SU-DHL-6 (cell line): ENCODE measurements at regions not wholly inside any gene's neighbourhood (a gene's known extent, or its start where the extent isn't known, plus 50 kb on each side); places are given as distances from the start of the nearest gene placed in this dataset.
"Not testable (repeated sequence)": the region's sequence is repeated elsewhere in the genome, so short reads cannot be mapped to it uniquely, and the experiment has no call there.

ENCODE experiments used
- H2AFZ ChIP-seq: fragments of 200-600 bp; sonication (generic); 2 replicates; pipeline ENCODE4 v1.6.1; 2014; ENCODE audit warnings: low read depth, mild to moderate bottlenecking, moderate library complexity, mixed read lengths, antibody characterized with exemption, low read length; ENCODE audit not compliant: severe bottlenecking
- H3F3A ChIP-seq: fragments of 200-600 bp; shearing (Covaris generic); 2 replicates; pipeline ENCODE4 v1.6.0; 2016; ENCODE audit warnings: antibody characterized with exemption, mild to moderate bottlenecking; ENCODE audit not compliant: insufficient read depth
- H3K27ac ChIP-seq: fragments of 200-600 bp; sonication (generic); 2 replicates; pipeline ENCODE4 v1.5.1; 2016; ENCODE audit warnings: low read depth, mild to moderate bottlenecking, low read length, moderate library complexity, mixed read lengths
- H3K27me3 ChIP-seq: fragments of 200-600 bp; sonication (generic), shearing (Covaris generic); 2 replicates; pipeline ENCODE4 v1.6.0; 2014; ENCODE audit warnings: mild to moderate bottlenecking, low read length
- H3K36me3 ChIP-seq: fragments of 200-600 bp; sonication (generic); 2 replicates; pipeline ENCODE4 v1.6.1; 2014; ENCODE audit warnings: mild to moderate bottlenecking, low read length, mixed read lengths
- H3K4me2 ChIP-seq: fragments of 300-600, 200-600 bp; shearing (Covaris generic), sonication (generic); 2 replicates; pipeline ENCODE4 v1.6.0; 2014; ENCODE audit warnings: low read length, low read depth, mild to moderate bottlenecking; ENCODE audit not compliant: poor library complexity, severe bottlenecking
- H3K4me3 ChIP-seq: fragments of 200-600 bp; sonication (generic); 2 replicates; pipeline ENCODE4 v1.5.1; 2014; ENCODE audit warnings: antibody characterized with exemption, low read length, mild to moderate bottlenecking, mixed read lengths; ENCODE audit not compliant: insufficient read depth, poor library complexity, severe bottlenecking
- H3K79me2 ChIP-seq: fragments of 200-600 bp; sonication (generic); 2 replicates; pipeline ENCODE4 v1.6.1; 2014; ENCODE audit warnings: mild to moderate bottlenecking, low read length, moderate library complexity; ENCODE audit not compliant: insufficient read depth
- H3K9ac ChIP-seq: fragments of 200-600 bp; sonication (generic); 2 replicates; pipeline ENCODE4 v1.7.0; 2014; ENCODE audit warnings: mild to moderate bottlenecking, low read length
- H3K9me2 ChIP-seq: fragments of 200-600 bp; sonication (generic); replicated peaks from 2 replicates; pipeline ENCODE4 v1.6.1; 2014; ENCODE audit warnings: low read length; ENCODE audit not compliant: insufficient read depth
- H3K9me3 ChIP-seq: fragments of 200-600 bp; sonication (generic); 2 replicates; pipeline ENCODE4 v1.6.1; 2014; ENCODE audit warnings: low read length, mixed read lengths; ENCODE audit not compliant: insufficient read depth
- H4K20me1 ChIP-seq: fragments of 200-600 bp; sonication (generic); 2 replicates; pipeline ENCODE4 v1.6.1; 2014; ENCODE audit warnings: low read depth, mild to moderate bottlenecking, antibody characterized with exemption, low read length, moderate library complexity, mixed read lengths

DNA sequence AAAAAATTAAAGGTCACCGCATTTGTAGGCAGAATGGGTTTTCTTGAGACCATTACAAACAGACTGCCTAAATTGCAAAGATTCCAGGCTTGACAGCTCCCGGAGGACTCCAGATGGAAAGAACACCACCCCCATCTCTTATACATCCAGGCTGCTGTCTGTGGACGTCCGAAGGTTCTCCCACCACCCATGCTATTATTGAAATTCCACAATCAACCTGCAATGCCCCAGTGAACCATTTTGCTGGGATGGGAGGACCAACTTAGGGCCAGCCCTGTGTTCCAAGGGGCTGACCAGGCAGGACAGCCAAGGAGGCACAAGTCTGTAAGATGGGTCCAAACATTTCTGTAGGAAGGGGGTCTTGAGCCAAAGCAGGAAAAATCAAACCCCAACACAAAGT lies 122.7 kb downstream of the NPIPA8 start:
- not testable (repeated sequence) for H2AFZ ChIP-seq, H3K9ac ChIP-seq, H3K9me3 ChIP-seq, H3K9me2 ChIP-seq, H3F3A ChIP-seq, H4K20me1 ChIP-seq, H3K79me2 ChIP-seq, H3K27me3 ChIP-seq, H3K4me2 ChIP-seq, H3K4me3 ChIP-seq, H3K27ac ChIP-seq, H3K36me3 ChIP-seq

DNA sequence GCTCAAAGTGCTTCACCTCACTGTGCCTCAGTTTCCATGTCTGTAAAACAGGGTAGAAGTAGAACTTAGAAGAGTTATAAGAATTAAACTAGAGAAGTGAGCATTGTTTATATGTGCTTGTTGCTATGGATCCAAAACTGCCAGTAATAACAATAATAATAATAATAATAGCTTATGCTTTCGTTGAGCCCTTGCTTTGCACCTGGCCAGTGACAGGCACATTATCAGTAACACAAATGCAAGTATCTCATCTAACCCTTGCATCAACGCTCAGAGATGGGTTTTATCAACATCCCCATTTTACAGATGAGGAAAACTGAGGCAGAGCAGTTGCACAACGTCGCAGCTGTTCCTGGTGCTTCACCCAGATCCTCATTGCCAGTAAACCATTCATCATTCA lies 125.0 kb downstream of the NPIPA8 start:
- not testable (repeated sequence) for H3K9me3 ChIP-seq, H3K36me3 ChIP-seq, H3F3A ChIP-seq, H2AFZ ChIP-seq, H3K4me3 ChIP-seq, H3K9ac ChIP-seq, H3K4me2 ChIP-seq, H3K27ac ChIP-seq, H3K9me2 ChIP-seq, H3K79me2 ChIP-seq, H4K20me1 ChIP-seq, H3K27me3 ChIP-seq

DNA sequence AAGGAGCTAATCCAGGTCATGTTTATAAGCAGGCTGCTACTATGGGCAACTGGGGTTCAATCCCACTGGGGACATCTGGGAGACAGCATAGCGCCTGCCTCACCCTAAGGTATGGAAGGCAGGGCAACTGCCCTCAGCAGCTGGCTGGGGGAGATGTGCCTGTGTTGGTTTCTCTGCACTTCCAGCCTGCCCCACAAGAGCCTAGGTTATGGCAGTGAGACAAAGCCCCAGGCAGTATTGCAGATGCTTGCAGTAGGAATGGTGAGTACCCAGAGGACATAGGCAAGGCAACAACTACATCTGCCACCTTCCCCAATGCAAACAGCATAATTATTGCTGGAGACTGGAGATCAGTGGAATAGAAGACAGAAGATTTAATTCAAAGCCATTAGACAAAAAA lies 131.8 kb downstream of the NPIPA8 start:
- not testable (repeated sequence) for H3K79me2 ChIP-seq, H3K36me3 ChIP-seq, H3K4me2 ChIP-seq, H3K9ac ChIP-seq, H3K4me3 ChIP-seq, H3K9me2 ChIP-seq, H3K27me3 ChIP-seq, H3K9me3 ChIP-seq, H3K27ac ChIP-seq, H3F3A ChIP-seq, H2AFZ ChIP-seq, H4K20me1 ChIP-seq

DNA sequence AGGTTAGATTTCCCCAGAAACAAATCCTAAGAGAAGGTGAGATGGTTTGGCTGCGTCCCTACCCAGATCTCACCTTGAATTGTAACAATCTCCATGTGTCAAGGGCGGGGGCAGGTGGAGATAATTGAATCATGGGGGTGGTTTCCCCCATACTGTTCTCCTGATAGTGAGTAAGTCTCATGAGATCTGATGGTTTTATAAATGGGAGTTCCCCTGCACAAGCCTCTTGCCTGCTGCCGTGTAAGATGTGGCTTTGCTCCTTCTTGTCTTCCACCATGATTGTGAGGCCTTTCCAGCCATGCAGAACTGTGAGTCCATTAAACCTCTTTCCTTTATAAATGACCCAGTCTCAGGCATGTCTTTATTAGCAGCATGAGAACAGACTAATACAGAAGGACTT lies 132.2 kb downstream of the NPIPA8 start:
- not testable (repeated sequence) for H3K9ac ChIP-seq, H3K27me3 ChIP-seq, H3K36me3 ChIP-seq, H3K9me2 ChIP-seq, H3K4me3 ChIP-seq, H4K20me1 ChIP-seq, H2AFZ ChIP-seq, H3K79me2 ChIP-seq, H3K27ac ChIP-seq, H3K9me3 ChIP-seq, H3F3A ChIP-seq, H3K4me2 ChIP-seq

DNA sequence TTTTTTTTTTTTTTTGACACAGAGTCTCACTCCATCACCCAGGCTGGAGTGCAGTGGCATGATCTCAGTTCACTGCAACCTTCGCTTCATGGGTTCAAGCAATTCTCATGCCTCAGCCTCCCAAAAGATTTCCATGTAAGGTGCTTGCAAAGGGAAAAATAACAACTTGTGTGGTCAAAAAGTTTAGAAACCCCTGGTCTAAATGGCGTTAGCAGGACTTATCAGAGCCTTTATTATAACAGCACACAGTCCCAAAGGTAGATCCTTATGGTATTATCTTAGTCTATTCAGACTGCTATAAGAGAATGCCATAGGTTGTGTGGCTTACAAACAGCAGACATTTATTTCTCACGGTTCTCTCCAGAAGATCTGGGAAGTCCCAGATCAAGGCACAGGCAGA lies 135.0 kb downstream of the NPIPA8 start:
- not testable (repeated sequence) for H3K27me3 ChIP-seq, H3K9ac ChIP-seq, H3K27ac ChIP-seq, H3K9me2 ChIP-seq, H3F3A ChIP-seq, H3K9me3 ChIP-seq, H3K79me2 ChIP-seq, H2AFZ ChIP-seq, H3K4me3 ChIP-seq, H3K4me2 ChIP-seq, H4K20me1 ChIP-seq, H3K36me3 ChIP-seq

DNA sequence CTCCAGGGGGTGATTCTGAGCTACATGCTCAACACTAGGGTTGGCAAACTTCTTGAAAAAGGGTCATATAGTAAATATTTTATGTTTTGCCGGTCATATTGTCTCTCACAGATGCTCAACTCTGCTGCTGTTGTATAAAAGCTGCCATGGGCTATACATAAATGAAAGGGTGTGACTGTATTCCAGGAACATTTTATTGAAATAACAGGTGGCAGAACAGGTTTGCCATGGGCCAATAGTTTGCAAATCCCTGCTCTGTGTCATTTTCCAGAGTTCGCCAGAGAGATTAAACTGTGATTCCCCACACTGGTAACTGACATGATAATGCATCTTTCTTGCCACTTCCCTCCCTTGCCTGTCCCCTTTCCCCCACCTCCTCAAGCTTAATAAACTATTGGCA lies 144.1 kb downstream of the NPIPA8 start:
- H3K4me3 ChIP-seq, H3K79me2 ChIP-seq, H3K9ac ChIP-seq, H2AFZ ChIP-seq, H3K9me2 ChIP-seq, H3F3A ChIP-seq, H3K27me3 ChIP-seq, H4K20me1 ChIP-seq, H3K4me2 ChIP-seq, H3K36me3 ChIP-seq, H3K27ac ChIP-seq, H3K9me3 ChIP-seq: not testable (repeated sequence)

DNA sequence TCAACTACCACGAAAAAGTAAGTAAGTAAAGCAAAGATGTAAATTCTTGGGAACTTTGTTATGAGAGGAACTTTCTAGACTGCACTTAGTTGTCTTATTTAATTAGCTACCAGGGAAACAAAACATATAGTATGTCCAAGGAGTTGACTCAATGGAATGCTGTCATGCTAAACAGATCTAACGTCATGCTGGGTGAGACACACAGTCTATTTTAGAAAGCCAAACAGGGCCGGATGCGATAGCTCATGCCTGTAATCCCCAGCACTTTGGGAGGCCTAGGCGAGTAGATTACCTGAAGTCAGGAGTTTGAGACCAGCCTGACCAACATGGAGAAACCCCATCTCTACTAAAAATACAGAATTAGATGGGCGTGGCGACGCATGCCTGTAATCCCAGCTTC lies 146.4 kb downstream of the NPIPA8 start:
- H4K20me1 ChIP-seq, H3K36me3 ChIP-seq, H2AFZ ChIP-seq, H3K27me3 ChIP-seq, H3K9me3 ChIP-seq, H3K79me2 ChIP-seq, H3K9me2 ChIP-seq, H3K9ac ChIP-seq, H3K4me3 ChIP-seq, H3F3A ChIP-seq, H3K4me2 ChIP-seq, H3K27ac ChIP-seq: not testable (repeated sequence)

DNA sequence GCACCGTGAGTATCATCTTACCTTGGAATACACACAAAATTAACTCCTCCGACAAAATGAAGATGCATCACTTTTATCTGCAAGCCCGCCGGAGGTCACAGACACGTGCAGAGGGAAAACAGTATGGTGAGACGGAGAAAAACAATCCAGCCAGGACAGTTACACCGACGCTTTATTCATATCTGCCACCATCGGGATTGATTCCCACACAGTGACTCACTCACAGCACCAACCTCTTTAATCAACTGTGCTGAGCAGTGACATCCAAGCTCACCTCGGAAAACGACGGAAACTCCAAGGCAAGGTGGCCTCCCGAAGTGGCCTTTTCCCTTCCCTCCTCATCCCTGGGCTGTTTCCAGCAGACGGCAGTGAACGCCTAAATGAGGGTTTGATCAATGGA lies 151.8 kb downstream of the NPIPA8 start:
- H3K79me2 ChIP-seq, H3K9ac ChIP-seq, H2AFZ ChIP-seq, H4K20me1 ChIP-seq, H3K4me3 ChIP-seq, H3K36me3 ChIP-seq, H3K27ac ChIP-seq, H3K27me3 ChIP-seq, H3K9me3 ChIP-seq, H3K4me2 ChIP-seq, H3F3A ChIP-seq, H3K9me2 ChIP-seq: not testable (repeated sequence)

DNA sequence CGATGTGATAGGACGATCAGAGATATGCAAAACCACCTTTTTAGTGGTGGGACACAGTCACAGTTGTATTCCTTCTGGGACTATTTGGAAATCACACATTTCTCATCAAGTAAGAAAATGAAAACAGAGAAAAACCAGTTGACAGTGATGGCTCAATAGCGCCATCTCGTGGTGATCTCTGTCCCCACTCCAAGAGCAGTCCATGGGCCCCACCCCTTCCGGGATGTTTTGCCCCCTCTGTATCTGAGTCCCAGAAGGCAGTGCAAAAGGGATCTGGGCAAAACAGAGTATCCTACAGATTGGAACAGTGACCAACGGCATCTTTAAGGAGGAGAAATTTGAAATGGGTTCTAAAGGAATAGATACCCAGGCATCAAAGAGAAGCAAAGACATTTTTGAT lies 155.5 kb downstream of the NPIPA8 start:
- not testable (repeated sequence) for H3K4me2 ChIP-seq, H3K9me2 ChIP-seq, H3K27me3 ChIP-seq, H3K9me3 ChIP-seq, H3K4me3 ChIP-seq, H3K79me2 ChIP-seq, H3F3A ChIP-seq, H2AFZ ChIP-seq, H3K9ac ChIP-seq, H4K20me1 ChIP-seq, H3K27ac ChIP-seq, H3K36me3 ChIP-seq
